NCI-H2196 treated with DMSO at 0.1 percent for 48 hours (cell line): ENCODE measurements at regions not wholly inside any gene's neighbourhood (a gene's known extent, or its start where the extent isn't known, plus 50 kb on each side); places are given as distances from the start of the nearest gene placed in this dataset.

Source experiments
- DNase-seq: peaks from one replicate; lab custom pipeline; 2025; ENCODE audit not compliant: unreplicated experiment; lab: John Stamatoyannopoulos, UW

DNA sequence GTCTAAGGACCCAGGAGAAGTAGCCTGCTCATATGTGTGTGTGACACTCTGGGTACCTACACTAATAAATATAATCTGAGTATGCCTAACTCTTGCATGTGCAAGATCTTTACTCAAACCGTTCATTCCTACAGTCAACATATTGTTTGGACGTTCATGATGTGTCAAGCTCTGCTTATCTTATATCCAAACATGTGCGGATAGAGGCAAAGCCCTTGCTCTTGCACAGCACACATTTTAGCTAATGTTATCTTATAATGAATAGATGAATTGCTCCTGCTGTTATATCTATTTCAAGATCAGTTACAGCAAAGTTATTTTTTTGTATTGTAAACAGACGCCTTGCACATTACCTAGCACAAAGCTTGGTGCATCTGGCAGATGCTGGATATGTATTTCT lies 228.4 kb upstream of the FLRT2 start:
- DNase-seq: no peak

DNA sequence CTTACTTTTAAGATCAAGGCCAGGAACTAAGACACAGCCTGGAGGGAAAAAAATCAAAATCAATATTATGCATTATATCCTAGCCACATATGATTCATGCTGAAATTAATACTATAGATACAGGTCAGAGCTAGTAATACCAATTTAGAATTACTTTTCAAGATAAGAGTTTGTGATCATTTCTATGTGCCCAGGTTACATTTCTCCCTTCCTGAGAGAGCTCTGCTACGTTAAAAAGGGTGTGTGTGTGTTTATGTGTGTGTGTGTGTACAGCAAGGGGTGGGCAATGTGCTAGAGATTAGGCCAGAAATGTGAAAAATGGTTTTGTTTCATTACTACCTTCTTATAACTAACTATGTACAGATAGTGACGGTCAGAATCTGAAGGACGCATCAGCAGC lies 223.9 kb upstream of the FLRT2 start:
- no peak for DNase-seq

DNA sequence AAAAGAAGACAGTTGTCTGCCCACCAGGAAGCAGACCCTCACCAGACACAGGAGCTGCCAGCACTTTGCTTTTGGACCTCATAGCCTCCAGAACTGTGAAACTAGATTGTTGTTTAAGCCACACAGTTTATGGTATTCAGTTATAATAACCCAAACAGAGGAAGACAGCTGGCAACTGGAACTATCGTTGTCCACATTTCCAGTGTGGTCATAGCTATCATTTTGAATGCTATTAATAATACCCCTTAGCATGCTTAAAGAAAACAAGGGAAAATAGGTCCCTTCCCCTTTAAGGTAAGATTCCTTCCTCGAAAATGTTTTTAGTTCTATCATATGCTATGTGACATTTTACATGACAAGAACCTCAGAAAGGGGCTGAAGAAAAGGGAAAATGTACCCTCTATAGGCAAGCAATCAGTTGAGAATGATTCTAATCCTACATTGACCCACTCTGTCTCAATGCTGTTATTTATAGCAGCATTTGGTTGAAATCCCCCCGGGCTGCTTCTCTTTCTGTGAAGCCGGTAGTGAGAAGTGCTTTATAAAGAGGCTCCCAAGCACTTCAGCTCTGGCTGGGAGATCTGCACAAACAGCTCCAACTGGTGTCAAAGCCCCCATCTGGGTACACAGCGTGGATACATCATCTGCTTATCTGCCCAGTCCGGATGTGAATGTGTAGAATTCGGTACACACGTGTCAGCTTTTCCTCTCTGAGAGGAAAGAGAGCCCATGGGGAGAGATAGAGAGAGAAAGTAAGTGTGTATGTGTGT lies 221.2 kb upstream of the FLRT2 start:
- no peak for DNase-seq

DNA sequence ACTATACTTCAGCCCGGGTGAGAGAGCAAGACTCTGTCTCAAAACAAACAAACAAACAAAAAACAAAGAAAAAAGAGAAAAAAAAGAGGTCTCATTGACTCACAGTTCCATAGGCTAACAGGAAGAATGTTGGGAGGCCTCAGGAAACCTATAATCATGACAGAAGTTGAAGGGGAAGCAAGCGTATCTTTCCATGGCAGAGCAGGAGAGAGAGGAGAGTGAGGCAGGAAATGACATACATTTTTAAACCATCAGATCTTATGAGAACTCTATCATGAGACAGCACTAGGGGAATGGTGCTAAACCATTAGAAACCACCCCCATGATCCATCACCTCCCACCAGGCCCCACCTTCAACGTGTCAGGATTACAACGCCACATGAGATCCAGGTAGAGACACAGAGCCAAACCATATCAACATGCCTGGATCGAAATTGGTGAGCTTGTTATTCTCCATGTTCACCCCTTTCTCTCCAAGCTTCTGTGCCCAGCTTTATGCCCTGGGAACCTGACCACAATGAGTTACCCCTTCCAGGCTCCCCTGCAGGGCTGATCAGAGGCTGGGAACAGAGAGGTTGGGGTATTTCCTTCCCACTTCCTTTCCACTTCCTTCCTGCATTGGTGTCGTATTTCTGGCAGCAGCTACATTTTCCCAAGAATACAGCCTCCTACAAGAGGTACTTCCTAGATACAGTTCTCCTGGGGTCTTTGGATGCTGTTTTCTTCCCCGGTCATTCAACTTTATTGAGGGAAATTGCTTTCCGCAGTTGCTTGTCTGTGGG lies 219.3 kb upstream of the FLRT2 start:
- DNase-seq: no peak

DNA sequence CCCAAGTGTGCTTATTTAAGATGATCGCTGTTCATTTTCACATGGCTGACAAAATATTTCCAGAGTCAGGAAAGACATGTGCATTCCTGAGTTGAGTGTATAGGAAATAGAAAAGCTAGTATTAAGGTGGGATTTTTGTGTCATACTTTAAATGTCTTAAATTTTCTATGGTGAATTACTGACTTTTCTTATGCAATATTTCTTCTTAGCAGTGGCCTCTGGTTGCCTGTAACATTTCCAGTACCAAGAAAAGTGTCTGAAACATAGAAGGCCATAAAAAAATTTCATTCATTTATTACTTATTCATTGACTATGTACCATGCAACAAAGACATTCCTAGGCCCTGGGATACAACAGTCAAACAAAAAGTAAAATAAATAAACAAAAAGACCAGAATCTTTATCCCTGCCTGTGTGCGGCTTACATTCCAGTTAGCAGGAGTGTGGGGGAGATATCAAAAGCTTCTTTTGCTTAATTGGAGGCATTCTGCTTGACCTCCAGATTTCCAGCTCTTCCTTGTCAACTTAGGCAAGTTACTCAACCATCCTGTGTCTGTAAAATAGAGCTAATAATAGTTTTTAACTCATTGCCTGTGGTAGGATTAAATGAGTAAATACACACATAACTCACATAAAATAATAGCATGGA lies 216.3 kb upstream of the FLRT2 start:
- no peak for DNase-seq

DNA sequence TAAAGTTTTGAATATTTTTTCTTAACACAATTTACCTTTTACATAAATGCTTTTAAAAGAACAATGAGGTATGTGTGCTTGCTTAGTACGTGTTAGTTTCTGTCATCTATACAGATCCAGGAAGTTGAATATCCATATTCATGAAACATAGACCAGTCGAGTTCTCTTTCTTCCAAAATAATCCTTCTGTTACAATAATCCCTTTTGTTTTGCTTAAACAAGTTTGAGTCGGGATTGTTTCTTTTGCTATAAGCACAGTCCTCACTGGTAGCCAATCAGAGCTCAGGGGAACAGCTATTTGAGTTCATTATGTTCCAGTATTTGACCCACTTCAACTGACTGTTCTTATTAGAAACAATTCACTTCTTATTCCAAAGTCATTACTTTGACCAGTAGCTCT lies 214.7 kb upstream of the FLRT2 start:
- DNase-seq: no peak

DNA sequence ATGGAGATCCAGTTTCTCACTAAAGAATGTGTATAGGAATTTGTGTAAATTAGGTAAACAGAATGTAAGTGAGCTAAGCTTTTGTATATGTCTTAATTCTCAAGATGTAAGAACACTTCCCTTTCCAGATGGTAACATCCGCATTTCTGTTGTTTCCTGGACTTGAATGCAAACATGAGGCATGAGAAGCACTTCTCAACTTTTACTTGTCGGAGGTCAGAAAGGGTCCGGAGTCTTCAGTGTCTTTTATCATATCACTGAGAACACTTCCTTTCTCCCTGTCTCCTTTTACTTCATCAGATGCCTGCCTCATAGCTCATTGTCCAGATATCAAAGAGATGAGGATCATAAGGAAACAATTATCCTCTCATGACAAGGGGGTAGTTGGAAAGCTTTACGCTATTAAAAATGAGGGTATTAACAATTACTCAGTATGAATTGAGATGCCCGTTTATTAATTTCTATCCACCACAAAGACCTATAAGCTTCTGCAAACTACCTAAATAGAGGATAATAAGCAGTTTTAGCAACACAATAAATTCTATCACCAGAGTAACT lies 214.1 kb upstream of the FLRT2 start:
- no peak for DNase-seq

DNA sequence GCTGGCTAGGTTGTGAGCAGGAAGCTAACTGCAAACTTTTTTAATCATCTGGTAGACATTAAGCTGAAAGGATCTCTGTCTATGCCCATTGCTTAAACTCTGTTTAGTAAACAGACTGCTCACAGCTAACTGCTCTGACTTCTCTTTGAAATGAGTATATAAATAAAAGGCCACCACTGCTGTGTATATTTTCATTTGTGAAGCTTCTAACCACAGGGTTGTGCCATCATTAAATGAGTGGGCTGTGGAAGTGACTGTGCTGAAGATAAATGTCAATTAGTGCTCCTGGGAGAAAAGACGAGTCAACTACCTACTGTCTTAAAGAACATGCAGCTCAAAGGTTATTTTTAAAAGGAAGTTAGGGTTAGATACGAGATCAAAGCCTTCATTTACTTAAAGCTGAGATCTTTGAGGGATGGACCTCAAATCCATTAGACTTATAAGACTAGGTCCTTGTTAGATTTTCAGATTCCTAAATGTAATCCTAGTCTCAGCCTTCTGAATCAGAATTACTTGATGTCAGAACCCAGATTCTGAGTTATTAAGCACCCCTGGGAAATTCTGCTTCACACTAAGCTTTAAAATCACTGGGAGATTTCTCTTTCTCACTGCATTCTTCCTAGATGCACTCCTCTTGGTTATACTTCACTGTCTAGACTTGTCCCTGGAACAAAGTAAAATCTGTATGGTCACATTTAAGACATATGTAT lies 213.1 kb upstream of the FLRT2 start:
- no peak for DNase-seq

DNA sequence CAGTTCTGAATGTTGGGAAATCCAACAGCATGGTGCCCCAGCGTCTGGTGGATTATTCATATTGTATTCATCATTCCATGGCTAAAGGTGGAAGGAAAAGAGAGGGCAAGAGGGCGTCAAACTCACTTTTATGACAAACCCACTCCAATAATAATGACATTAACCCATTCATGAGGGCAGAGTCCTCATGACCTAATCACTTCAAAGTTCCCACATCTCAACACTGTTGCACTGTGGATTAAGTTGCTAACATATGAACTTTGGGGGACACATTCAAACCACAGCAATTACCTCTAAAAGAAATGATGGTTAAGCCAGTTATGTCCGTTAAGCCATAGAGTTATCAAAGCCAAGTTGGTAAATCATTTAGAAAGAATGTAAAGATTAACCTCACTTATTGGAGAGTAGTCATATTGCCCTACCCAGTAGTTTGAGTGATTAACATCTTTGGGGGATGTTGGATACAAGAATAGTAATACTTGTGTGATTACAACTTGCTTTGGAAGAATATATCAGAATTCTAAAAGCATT lies 212.4 kb upstream of the FLRT2 start:
- no peak for DNase-seq

DNA sequence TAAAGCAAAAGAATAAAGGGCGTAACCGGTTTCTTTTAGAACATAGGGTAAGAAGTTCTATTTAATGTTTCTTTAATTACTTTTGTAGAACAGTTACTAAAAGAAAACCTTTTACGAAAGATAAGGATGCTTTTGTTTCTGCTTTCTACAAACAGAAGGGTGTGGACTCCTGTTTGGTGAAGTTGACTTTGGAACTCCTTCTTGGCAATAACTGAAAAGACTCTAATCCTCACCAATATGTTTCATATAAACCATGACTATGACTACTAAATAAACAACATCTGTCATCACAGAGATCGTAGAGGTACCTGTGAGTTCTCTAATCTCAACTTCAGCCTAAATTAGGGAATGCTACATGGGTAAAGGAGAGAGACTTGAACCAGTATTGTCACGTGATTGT lies 210.8 kb upstream of the FLRT2 start:
- DNase-seq: no peak

DNA sequence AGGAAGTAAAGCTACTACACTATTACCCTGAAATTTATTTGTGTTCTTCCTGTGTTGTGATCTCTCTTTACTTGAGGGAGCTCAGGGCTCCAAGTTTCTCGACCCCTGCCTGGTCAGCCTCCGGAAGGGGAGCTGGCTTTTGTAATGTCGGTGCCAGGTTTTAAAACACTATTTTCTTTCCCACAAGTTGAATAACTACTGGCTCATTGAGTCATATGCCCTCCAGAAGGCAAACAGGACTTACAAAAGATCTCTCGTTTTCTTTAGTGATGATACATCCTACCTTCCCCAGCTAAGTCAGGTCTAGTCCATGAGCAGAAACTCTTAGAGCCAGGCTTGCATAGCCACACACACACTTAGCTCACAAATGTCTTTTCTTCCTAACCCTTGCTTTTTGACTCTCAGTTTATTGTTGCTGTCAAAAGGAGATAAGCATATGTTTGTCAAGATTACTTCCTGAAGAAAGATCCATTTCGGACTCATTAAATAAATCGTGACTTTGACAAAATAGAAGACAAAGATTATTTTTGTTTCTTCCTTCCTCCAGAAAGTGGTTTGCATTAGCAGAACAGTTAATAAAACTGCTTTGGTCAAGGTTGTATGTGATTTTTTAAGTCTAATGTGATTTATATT lies 209.8 kb upstream of the FLRT2 start:
- DNase-seq: no peak

DNA sequence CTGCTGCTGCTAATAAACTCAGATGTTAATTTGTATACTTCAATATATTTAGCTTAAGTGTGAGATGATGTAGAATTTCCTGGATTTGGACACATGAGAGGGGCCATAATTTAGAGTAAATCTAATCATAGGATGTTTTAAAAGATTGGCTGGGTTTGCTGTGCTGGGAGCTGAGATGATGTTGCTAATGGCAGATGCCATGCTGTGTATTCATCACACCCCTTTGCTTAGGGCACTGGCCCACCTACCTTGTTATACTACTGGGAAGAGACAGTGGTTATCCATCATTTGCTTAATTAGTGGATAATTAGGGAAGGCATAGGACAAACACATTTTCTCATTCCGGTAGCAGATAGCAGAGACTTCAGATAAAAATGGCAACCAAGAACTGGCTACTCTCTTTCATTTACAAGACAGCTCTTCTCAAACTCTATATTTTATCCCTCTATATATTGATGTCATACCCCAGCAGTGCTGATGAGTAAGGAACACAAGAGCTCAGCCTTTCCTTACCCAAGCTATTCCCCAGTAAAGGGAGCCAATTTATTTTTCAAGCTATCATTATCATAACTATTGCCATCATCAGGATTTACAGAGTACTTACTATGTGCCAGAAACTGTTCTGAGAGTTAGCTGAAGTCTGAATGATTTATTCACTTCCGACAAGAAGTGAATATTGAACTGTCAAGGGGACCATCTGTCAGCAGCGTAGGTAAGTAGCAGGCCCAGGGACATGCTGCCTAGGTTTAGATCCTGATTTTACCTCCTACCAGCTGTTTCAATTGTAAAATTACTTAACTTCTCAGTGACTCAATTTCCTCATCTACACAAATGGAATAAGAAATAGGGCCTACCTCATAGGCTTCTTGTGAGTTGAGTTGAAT lies 204.6 kb upstream of the FLRT2 start:
- DNase-seq: no peak

DNA sequence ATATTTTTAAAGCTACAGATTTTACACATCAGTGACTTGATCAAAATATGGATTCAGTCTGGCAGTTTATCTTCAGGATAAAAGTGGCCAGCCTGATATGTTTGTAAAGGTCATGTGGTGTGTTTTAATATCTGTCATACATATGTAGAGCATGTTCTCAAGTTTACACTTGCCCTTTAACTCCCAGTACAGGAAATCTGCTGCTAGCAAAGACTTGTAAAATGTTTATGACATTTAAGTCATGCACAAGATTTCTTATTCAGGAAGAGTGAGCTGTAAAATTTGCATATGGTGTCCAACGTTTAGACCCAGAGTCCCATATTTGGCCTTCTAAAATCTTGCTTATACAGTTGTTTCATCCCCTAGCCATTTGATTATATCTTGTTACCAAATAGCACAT lies 197.5 kb upstream of the FLRT2 start:
- no peak for DNase-seq

DNA sequence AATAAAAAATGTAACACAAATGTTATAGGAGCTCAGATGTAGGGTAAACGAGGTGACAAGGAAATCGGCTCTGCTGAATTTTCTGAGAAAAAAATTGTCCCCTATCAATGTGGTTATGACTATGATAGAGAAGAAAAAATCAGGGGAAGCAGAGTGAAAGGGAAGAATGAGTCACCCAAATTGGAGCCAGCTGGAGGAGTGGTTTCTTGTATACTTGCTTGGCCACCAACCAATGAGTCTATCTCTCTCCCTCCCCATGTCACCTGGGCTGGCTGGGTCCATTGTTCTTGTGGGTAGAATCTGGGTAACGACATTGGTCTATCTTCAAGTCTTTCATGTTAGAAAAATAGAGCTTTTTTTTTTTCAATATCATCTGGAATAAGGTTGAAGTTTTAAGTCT lies 196.6 kb upstream of the FLRT2 start:
- no peak for DNase-seq

DNA sequence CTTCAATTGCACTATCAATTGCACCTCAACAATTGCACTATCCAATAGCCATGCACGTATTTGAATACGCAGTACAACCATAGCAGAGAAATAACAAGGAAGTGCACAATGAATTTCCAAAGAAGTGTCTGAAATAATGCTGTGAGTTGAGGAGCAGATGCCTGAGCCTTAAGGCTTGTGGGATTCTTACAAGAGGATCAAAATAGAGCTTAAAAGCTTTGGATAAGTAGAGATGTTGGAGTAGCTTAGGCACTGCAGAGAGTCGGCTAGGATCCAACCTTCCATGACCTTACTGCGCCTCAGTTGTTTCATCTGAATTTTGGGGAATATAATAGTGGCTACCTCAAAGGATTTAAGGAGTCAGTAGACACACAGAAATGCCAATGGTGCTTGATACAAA lies 196.1 kb upstream of the FLRT2 start:
- no peak for DNase-seq

DNA sequence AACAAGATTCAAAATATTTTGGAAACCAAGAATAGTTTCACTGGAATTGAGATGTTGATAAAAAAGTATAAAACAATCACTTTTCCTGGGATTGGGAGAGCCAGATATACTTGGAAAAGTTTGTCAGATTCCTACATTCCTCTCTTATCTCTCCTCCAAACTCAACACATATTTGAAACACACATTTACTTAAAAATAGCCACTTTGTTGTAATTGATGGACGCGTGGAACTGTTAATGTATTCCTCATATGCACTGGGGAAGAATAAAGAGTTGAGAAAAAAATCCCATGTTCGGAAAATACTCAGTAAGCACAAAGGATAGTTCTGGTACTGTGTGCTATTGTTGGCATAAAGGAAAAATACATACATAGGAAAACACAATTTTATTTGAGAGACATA lies 195.6 kb upstream of the FLRT2 start:
- DNase-seq: no peak

DNA sequence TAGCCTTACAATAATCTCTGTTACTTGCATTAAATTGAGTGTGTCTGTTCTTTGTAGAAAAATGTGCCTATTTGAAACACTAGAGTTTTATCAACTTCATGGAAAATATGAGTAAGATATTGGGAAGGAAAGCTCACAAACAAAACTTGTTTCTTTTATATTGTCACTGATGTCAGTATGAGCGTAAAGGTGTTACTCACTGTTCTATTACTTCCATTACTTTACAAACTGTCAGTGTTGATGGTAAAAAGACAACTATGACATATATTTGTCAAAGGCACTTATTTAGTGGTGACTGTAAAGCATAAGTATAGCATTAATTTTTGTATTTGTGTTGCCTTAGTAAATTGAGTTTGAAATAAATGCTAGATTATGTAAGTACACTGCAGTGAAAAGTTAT lies 193.7 kb upstream of the FLRT2 start:
- DNase-seq: no peak

DNA sequence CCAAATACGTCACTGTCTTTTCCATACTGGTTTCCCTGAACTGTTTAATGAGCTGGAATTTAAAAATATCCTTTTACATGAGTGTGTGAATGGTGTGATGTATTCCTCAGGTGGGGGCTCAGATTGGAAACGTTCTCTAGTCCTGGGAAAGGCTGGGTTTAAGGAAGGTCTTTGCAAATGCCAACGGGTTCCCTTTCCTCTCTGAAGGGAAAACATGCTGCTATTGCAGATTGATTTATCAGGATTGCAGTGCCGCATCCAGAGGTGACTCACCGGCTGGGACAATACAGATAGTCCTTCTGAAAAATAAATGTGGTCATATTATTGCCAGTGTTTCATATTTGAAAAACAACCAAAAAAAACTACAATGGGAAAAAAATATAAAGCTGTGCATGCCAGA lies 193.1 kb upstream of the FLRT2 start:
- DNase-seq: no peak

DNA sequence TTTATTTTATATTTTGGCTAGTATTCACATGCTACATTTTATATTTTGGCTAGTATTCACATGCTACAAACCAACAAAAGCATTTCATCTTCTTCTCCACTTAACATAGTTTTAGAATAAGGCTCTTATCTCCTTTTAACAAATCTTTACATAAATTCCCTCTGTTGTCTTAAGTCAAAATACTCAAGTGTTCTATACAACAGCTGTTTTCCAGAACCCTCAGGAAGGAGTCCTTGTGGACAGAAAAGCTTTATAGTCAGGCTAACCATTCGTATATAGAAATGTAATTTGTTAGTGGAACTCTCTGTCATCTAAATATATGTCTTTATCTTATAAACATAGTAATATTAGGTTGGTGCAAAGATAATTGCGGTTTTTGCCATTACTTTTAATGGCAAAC lies 191.0 kb upstream of the FLRT2 start:
- DNase-seq: no peak
